Ovary (tissue), 7 donors: ENCODE measurements at regions not wholly inside any gene's neighbourhood (a gene's known extent, or its start where the extent isn't known, plus 50 kb on each side); places are given as distances from the start of the nearest gene placed in this dataset.

Experiments
- DNase-seq, 5 donors: peaks; one replicate each; pipeline ENCODE4 v3.0.0-alpha.2; 2019 to 2020
- H3K27ac ChIP-seq, 2 donors: fragments of 200-600 bp; one replicate each; pipeline versions ENCODE4 v1.5.1 to v1.8.0; 2019 to 2022
- H3K27me3 ChIP-seq: fragments of 200-600 bp; one replicate; pipeline ENCODE4 v1.8.0; 2022
- H3K36me3 ChIP-seq: fragments of 200-600 bp; sonication (generic); one replicate; pipeline ENCODE4 v1.5.1; 2019
- H3K4me1 ChIP-seq: one replicate; pipeline ENCODE4 v1.8.1; 2013; ENCODE audit warnings: mild to moderate bottlenecking, moderate library complexity; ENCODE audit not compliant: insufficient read depth
- H3K4me3 ChIP-seq: fragments of 200-600 bp; sonication (generic); one replicate; pipeline ENCODE4 v1.5.1; 2017
- H3K9me3 ChIP-seq, 2 donors: fragments of 200-600 bp in 1 of 2; sonication (generic) in 1 of 2; one replicate each; pipeline versions ENCODE4 v1.5.1 to v1.8.1; 2013 to 2019; ENCODE audit warnings: mild to moderate bottlenecking in 1 of 2, moderate library complexity in 1 of 2
- CTCF ChIP-seq, 3 donors: fragments of 450-650 bp in 2 of 3; fragments of 200-600 bp in 1 of 3; IDR thresholded peaks; one replicate each; pipeline versions ENCODE4 v1.5.1 to v1.8.0; 2016 to 2022; ENCODE audit warnings: antibody characterized with exemption in 3 of 3, mild to moderate bottlenecking in 1 of 3
- EP300 ChIP-seq: sonication (generic); formaldehyde crosslinking; IDR thresholded peaks from one replicate; pipeline ENCODE4 v1.6.1; 2017; ENCODE audit warnings: antibody characterized with exemption
- POLR2A ChIP-seq: fragments of 450-650 bp; IDR thresholded peaks from one replicate; pipeline ENCODE4 v1.6.1; 2017; ENCODE audit warnings: antibody characterized with exemption, mild to moderate bottlenecking, moderate library complexity
- WGBS, 3 donors: extraction: QIAGEN DNeasy Blood & Tissue Kit in 1 of 3; methylation state at CpG; one replicate each; pipeline versions ENCODE4 v1.1.5 to v1.1.7; 2013 to 2017; 5-methylcytosine and 5-hydroxymethylcytosine counted together
- intact Hi-C, 4 donors: fragments of 100-400 bp; cut with DNase I; formaldehyde crosslinking; loops; one replicate each; pipeline versions ENCODE4 v1.11.0 to v1.15.1; 2022 to 2023
- donor health status: DM: no; HTN: no; CAD: no; lungs with moderate emphysema.
- donor health status: DM: no; HTN: no; CAD: no.
- donor health status: Bipolar disorder and iron deficiency.
- donor health status: DM: no; HTN: no; CAD: no.
- donor health status: DM: yes; HTN: yes; CAD: no.

GRCh38 chr6:40922281-40922680 lies 116.7 kb downstream of the UNC5CL start:
- 86 to 100% (median 88%) methylated on average over 2 of the region's 2 CpGs for WGBS, 3 donors
- intact Hi-C loops = no loop called here

GRCh38 chr6:40918040-40918651 lies 120.9 kb downstream of the UNC5CL start:
- no peak overlapping the region for H3K27ac ChIP-seq
- H3K27me3 ChIP-seq = no peaks in the 10 kb centered on the region
- no peak overlapping the region for H3K4me3 ChIP-seq
- peaks cover 7% of the 10 kb centered on the region for H3K4me1 ChIP-seq
- WGBS, 3 donors = 86 to 94% (median 91%) methylated on average over 5 of the region's 5 CpGs
- intact Hi-C loops = no loop called here
- H3K36me3 ChIP-seq = no peaks in the 10 kb centered on the region
- no peaks in the 10 kb centered on the region for H3K9me3 ChIP-seq
- TF ChIP-seq CTCF (IDR thresholded peaks at IDR 0.05) = no peak
- TF ChIP-seq POLR2A = no peak
- TF ChIP-seq EP300 = no peak
- no peak for DNase-seq

More at GRCh38 chr6:40922281-40922680, 116.7 kb downstream of the UNC5CL start:
- Histone ChIP-seq H3K36me3 (no peaks in the 10 kb centered on the region), H3K4me1 (no peaks in the 10 kb centered on the region), H3K27ac (no peak overlapping the region), H3K27me3 (no peaks in the 10 kb centered on the region), H3K9me3 (no peaks in the 10 kb centered on the region), H3K4me3 (no peak overlapping the region)
- TF ChIP-seq POLR2A (no peak), EP300 (no peak), CTCF (IDR thresholded peaks at IDR 0.05) (no peak)
- no peak for DNase-seq

GRCh38 chr6:40917603-40918002 lies 121.4 kb downstream of the UNC5CL start:
- H3K27me3 ChIP-seq = no peaks in the 10 kb centered on the region
- TF ChIP-seq POLR2A = no peak
- no peak for TF ChIP-seq EP300
- no peak for TF ChIP-seq CTCF (IDR thresholded peaks at IDR 0.05)
- no peak overlapping the region for H3K4me3 ChIP-seq
- DNase-seq = no peak
- peaks cover 7% of the 10 kb centered on the region for H3K4me1 ChIP-seq
- WGBS, 3 donors = 94 to 98% (median 95%) methylated on average over 3 of the region's 3 CpGs
- no peak overlapping the region for H3K27ac ChIP-seq
- H3K9me3 ChIP-seq = no peaks in the 10 kb centered on the region
- H3K36me3 ChIP-seq = no peaks in the 10 kb centered on the region
- intact Hi-C loops = no loop called here

- no peaks in the 10 kb centered on the region for H3K9me3 ChIP-seq
- H3K4me3 ChIP-seq = no peak overlapping the region
- H3K27ac ChIP-seq = no peak overlapping the region
- no peak for DNase-seq
- intact Hi-C loops = no loop called here
- 4 to 12% (median 8%) methylated on average over 1 of the region's 1 CpG for WGBS, 3 donors
- H3K4me1 ChIP-seq = peaks cover 7% of the 10 kb centered on the region
- H3K27me3 ChIP-seq = no peaks in the 10 kb centered on the region
- H3K36me3 ChIP-seq = no peaks in the 10 kb centered on the region
- TF ChIP-seq CTCF (IDR thresholded peaks at IDR 0.05) = no peak
- no peak for TF ChIP-seq EP300
- no peak for TF ChIP-seq POLR2A
Observed at GRCh38 chr6:40916845-40917244, 122.2 kb downstream of the UNC5CL start.

- no peak for DNase-seq
- Histone ChIP-seq H3K36me3 (no peaks in the 10 kb centered on the region), H3K27ac (no peak overlapping the region), H3K9me3 (no peaks in the 10 kb centered on the region), H3K27me3 (no peaks in the 10 kb centered on the region), H3K4me1 (peaks cover 7% of the 10 kb centered on the region), H3K4me3 (no peak overlapping the region)
- TF ChIP-seq EP300 = no peak
- TF ChIP-seq POLR2A = no peak
- no peak for TF ChIP-seq CTCF (IDR thresholded peaks at IDR 0.05)
- intact Hi-C loops = no loop called here
Observed at GRCh38 chr6:40915165-40915564, 123.9 kb downstream of the UNC5CL start.
